ENCODE measurements at regions not wholly inside any gene's neighbourhood (a gene's known extent, or its start where the extent isn't known, plus 50 kb on each side); places are given as distances from the start of the nearest gene placed in this dataset.
"Not testable (repeated sequence)": the region's sequence is repeated elsewhere in the genome, so short reads cannot be mapped to it uniquely, and the experiment has no call there.

- no peak for DNase-seq
These were observed 1278.4 kb upstream of the TENM4 start for GRCh38 chr11:80719292-80719646.

DNA sequence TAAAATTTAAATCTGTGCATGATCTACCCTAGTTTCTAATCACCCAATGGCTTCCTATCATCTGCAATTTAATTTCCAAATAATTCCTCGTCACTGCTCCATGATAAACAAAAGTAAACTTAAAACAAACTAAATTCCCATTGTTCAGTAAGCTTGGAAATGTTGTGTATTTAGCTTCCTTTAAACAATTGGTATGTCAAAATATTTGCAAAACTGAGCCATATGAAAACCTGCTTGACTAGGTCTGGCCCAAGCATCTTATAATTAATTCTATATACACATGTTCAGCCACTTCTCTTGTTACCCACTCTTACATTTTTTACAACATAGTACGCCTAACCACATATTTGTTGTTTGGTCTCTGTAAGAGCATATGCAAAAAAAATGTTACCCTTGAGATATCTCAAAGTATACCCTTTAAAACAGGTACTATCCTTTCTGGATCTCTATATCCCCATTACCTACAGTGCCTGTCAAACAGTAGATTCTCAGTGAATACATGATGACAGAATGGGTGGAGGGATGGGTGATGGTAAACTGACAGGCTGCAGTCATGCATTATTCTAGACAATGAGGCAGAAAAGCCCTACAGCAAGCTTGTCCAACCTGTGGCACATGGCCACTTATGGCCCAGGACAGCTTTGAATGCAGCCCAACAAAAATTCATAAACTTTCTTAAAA, 1277.9 kb upstream of the TENM4 start:
- no peak for DNase-seq

DNA sequence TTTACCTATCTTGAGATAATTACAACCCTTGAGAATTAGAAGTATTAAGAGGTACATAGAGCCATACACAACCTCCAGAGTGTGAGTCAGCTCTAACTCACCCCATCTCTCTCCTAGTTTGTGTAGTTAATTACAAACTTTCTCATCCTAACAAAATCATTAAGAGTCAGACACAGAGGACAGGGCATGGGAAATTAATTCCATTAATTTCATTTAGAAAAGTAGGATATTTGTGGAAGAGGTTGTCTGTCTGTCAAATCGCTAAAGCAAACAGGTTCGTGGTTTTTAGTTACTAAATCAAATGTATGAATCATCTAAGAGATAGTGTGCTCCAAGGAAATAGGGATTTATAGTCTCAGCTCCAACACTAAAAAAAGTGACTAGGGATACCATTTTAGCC, 1261.4 kb upstream of the TENM4 start:
- peak; percentile 51 for DNase-seq

DNA sequence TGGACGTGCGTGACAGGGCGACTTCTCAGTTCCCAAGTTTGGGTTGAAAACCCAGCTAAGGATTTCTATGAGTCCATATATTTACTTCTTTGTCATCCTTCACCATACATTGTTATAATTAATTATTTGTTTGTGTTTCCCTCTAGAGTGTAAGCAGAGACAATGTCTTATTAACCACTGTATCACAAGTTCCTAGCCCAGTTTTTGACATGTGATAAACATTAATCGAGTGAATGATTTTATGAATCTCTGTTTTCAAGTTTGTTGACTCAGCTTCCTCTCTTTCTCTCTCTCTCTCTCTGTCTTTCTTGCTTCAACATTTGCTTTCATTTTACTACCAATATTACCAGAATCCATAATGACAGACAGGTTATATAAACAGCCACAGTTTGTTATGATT, 1259.6 kb upstream of the TENM4 start:
- DNase-seq, result peak; percentile 3

GRCh38 chr11:80699406-80700177, 1258.8 kb upstream of the TENM4 start:
- not testable (repeated sequence) for DNase-seq

GRCh38 chr11:80698637-80699036, 1257.8 kb upstream of the TENM4 start:
- no peak for DNase-seq

DNA sequence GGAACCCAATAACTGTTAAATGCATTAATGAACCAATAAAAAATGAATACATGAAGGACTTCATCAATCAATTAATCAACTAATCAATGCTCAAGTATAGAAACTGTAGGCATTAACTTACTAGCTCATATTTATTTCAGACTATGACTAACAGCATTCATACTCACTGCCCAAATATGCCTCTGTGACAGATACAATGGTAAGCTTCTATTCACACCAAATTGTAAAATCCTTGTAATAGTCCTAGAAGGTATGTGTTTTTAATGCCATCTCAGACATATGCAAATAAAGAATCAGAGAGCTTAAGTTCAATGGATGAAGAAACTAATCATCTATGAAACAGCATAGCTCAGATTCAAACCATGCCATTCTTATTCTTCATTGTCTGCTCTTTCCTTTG, 1253.6 kb upstream of the TENM4 start:
- no peak for DNase-seq

DNA sequence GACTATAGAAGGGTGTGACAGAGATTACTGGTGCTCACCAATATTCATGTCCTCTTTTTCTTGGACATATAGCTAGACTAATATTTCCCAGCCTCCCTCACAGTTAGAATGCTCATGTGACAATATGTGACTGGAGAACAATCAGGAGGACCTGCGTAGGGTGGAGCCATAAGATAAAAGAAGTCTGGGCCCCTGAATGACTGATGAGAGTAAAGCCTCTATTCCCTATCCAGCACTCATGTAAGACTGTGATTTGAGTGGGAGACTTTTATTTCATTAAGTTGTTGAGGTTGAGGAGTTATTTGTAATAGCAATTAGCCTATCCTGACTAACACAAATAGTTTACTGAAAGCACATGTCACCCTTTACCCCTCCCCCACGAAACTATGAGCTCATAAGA, 1247.1 kb upstream of the TENM4 start:
- DNase-seq, result no peak

GRCh38 chr11:80686889-80687288, 1246.1 kb upstream of the TENM4 start:
- no peak for DNase-seq

- DNase-seq, result no peak
These were observed 1232.7 kb upstream of the TENM4 start for GRCh38 chr11:80673566-80673965.

DNA sequence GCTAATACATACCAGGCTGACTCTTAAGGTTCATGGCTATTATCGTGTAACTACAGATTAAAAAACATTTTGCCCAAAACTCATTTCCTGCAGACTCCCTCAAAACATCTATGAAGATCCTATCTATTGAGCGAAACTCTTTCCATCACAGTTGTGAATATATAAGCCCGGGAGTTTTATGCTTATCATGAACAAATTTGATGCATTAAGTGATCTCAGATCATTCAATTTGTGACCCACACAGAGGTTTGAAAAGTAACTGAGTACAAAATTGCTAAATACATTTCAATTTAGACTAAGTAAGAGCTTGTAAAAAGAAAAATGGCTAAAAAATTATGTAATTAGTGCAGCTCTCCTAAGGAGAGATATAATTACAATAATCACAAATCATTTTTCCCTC, 1228.8 kb upstream of the TENM4 start:
- no peak for DNase-seq

DNA sequence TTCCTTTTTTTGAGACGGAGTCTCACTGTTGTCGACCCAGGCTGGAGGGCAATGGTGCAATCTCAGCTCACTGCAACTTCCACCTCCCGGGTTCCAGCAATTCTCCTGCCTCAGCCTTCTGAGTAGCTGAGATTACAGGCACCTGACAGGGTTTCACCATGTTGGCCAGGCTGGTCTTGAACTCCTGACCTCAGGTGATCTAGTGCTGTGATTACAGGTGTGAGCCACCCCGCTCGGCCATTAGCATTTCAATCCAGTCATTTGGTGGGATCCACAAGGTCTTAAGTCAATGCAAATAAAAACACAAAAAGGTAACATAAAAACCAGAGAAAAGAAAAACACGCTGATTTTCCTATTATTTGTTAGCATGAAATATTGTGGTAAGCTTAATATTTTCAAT, 1227.2 kb upstream of the TENM4 start:
- DNase-seq, result no peak

DNA sequence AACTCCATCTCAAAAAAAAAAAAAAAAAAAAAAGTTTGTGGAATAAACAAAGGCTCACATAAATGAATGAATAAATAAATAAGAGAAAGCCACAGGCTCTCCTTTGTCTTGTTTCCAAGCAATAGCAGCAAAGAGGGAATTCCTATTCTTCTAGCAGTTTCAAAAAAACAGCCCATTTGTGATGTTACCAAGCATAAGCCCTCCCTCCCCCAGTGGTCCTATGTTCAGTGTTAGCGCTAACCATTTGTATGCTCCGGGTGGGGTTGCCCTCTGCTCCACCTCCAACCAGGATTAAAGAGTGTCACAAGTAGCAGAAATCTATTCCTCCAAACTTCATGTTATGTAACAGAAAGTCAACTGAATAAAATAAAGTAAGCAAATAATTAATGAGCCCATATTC, 1215.0 kb upstream of the TENM4 start:
- DNase-seq, result no peak

DNA sequence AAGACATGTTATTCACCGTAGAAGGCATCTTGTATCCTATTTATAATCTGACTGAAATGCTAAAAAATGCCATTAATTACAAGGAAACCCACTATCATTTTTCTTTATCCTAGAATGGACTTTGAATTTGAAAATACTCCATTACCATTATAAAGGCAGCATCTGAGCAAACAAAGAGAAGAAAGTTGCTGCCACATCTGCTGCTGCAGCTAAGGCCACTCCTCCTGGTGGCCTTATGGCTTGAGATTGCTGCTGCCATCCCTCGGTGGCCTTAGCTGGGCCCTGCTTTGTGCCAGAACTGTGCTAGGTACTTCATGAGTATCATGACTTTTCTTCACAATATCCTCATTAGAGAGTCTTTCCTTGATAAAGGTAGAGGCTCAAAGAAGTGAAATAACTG, 1210.1 kb upstream of the TENM4 start:
- no peak for DNase-seq

DNA sequence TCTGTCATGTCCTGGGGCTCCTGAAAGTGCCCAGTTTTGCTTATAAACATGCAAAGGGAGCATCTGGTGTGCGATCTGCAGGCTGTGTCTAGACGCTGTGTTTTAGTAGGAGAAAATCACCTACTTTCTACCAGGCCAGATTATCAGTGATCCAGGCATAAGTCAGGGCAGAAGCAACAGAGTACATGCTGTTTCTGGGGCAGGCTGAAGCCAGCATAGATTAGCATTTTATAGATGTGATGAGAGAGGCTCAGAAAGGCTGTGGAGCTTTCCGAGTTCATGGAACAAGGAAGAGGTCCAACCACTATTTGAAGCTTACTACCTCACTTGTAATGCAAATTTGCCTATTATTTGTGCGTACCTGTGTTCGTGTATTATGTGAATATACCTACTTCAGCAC, 1208.4 kb upstream of the TENM4 start:
- DNase-seq, result no peak

- DNase-seq, result no peak
These were observed 1197.5 kb upstream of the TENM4 start for GRCh38 chr11:80638296-80638695.

- no peak for DNase-seq
These were observed 1196.7 kb upstream of the TENM4 start for GRCh38 chr11:80637571-80637970.

DNA sequence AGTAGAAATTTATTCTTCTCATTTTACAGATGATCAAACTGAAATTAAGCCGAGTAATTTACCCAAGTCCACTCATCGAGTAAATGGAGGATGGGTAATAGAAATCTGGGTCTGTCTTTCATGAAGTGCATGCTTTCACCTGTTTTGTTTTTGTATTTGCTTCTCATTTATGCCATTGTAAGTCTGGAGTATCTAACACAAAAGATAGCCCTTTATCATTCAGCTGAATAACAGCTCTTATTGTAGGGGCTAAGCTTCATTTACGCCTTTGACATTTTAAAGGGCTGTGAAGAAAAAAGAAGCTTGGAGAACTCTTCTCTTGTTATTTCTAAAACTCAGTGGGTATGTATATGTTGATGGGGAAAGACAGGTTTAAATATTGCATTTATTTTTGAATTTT, 1196.2 kb upstream of the TENM4 start:
- DNase-seq, result no peak

- DNase-seq, result no peak
These were observed 1194.3 kb upstream of the TENM4 start for GRCh38 chr11:80635178-80635577.

- DNase-seq, result no peak
These were observed 1191.9 kb upstream of the TENM4 start for GRCh38 chr11:80632691-80633090.

DNA sequence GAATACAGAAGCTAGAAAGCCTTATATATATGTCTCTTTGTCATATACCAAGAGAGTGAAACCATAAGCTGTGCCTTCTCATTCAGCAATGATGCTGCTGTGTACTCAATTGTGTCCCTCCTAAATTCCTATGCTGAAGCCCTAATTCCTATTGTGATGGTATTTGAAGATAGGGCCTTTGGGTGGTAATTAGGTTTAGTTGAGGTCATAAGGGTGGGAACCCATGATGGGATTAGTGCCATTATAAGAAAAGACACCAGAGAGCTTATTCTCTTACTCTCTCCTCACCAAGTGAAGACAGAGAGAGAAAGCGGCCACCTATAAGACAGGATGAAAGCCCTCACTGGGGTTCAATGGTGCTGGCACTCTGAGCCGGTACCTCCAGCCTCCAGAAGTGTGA, 1191.3 kb upstream of the TENM4 start:
- no peak for DNase-seq

DNA sequence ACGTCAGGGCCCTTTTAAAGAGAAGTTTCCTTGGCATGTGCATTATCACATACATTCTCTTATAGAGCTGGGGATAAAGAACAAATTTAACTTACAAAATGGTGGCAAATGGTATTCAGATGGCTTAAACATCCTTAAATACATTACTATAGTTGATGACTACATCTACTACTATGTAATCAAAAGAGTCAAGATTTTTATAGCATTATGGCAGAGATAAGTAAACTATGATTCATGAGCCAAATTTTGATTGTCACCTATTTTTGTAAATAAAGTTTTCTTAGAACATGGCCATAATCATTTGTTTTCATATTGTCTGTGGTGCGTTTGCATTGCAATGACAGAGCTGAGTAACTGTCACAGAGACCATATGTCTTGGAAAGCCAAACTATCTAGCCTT, 1188.6 kb upstream of the TENM4 start:
- DNase-seq, result no peak

DNA sequence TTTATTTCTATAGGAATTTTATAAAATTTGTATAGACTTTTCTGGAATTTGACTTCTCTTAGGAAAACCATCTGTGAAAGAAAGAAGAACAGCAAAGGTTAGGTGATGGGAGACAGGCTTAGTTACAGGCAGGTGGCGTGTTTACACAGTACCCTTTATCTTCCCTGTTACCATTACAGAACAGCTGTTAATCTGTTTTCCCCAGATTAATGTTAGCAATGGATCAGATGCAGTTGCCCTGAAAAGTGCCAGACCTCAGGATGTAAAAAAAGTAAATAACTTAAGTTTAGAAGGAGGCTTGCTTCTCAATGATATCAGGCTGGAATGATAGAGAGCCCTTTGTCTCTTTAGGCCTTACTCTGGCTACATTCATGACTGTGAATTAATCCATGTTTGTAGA, 1186.5 kb upstream of the TENM4 start:
- no peak for DNase-seq

DNA sequence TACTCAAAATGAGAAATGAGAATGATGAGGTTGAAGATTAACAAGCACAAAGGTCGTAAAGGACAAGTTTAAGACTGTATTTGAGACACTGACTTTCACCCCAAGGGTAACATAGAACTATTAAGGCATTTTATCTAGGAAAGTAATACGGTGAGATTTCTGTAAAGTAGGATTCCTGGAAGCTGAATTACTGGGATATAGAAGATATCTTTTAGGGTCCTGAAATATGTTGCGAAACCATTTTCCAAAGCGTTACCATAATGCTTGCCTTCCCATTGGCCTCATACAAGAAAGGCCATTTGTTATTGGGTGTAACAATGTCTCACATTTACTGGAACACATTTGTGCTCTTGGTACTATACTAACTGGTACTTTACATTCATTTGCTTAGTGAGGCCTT, 1185.9 kb upstream of the TENM4 start:
- DNase-seq, result no peak

DNA sequence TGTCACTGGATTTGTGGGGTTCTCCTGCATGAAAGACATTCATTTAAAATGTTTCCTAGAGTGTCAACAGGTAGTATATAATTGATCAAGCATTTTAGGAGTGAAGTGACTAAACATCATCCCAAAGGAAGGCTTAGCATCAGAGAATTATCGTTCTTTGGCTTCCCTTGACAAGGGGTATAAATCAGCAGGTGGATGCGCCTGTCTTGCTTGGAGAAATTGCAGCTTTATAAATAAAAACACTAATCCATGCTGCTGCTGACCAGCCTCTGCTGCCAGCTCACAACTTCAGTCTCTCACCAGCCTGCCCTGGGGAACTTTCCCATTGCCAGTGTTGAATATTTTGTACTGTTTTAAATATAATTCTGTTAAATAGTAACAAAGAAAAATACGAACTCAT, 1184.7 kb upstream of the TENM4 start:
- DNase-seq, result no peak
